Mucosa of descending colon (tissue), 3 donors: ENCODE measurements at regions not wholly inside any gene's neighbourhood (a gene's known extent, or its start where the extent isn't known, plus 50 kb on each side); places are given as distances from the start of the nearest gene placed in this dataset.
"Not testable (repeated sequence)": the region's sequence is repeated elsewhere in the genome, so short reads cannot be mapped to it uniquely, and the experiment has no call there.

ENCODE experiments used
- ATAC-seq: fragments of 200-7000 bp; cut with Tn5 transposase; one replicate; pipeline ENCODE4 v1.9.1; 2020; ENCODE audit warnings: mild to moderate bottlenecking, moderate library complexity
- DNase-seq, 3 donors: peaks; one replicate each; pipeline ENCODE4 v3.0.0-alpha.2; 2020
- H3K36me3 ChIP-seq: fragments of 200-600 bp; one replicate; pipeline ENCODE4 v1.8.0; 2021; ENCODE audit warnings: low read depth, mild to moderate bottlenecking
- H3K4me1 ChIP-seq: fragments of 200-600 bp; one replicate; pipeline ENCODE4 v1.8.0; 2021; ENCODE audit warnings: low read depth, mild to moderate bottlenecking
- H3K4me3 ChIP-seq: fragments of 200-600 bp; one replicate; pipeline ENCODE4 v1.8.0; 2021; ENCODE audit warnings: mild to moderate bottlenecking
- H3K9me3 ChIP-seq: fragments of 200-600 bp; one replicate; pipeline ENCODE4 v1.8.0; 2021; ENCODE audit warnings: mild to moderate bottlenecking
- intact Hi-C, 2 donors: fragments of 100-400 bp; cut with DNase I in 1 of 2; cut with micrococcal nuclease in 1 of 2; formaldehyde crosslinking; loops; one replicate each; pipeline versions ENCODE4 v1.11.0 to v1.11.1; 2022; cut with DNase I, micrococcal nuclease
- TF ChIP-seq, protein P1 (sequence below): fragments of 200-600 bp; IDR thresholded peaks from one replicate; pipeline ENCODE4 v1.8.0; 2022; ENCODE audit warnings: antibody characterized with exemption, mild to moderate bottlenecking
- donor health status: DM: no; HTN: no; CAD: no; lungs with moderate emphysema.
- donor health status: DM: no; HTN: no; CAD: no.
- donor health status: DM: no; HTN: yes; CAD: no.

DNA sequence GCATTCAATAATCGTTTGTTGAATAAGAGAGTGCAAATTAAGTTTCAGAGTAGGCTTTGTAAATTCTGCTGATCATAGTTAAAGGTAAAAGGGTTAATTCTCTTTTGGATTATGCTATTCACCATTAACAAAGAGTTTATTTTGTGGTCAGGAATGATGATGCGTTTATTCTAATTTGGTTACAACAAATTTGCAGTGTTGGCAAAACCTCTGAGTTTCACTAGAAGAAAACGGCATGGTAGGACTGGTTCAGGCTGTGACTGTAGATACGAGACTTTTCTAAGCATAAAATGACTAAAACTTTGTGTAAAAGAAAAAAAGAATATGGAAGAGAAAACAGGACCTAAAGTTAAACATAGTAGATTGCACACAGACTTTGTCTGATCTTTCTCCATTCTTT is 234.7 kb downstream of the TLR4 start:
- Histone ChIP-seq H3K9me3 (no peaks in the 10 kb centered on the region), H3K4me3 (no peak overlapping the region), H3K36me3 (no peaks in the 10 kb centered on the region), H3K4me1 (no peaks in the 10 kb centered on the region)
- ATAC-seq (no peak), DNase-seq (no peak)
- intact Hi-C loops, result no loop called here
- TF ChIP-seq, protein P1, sequence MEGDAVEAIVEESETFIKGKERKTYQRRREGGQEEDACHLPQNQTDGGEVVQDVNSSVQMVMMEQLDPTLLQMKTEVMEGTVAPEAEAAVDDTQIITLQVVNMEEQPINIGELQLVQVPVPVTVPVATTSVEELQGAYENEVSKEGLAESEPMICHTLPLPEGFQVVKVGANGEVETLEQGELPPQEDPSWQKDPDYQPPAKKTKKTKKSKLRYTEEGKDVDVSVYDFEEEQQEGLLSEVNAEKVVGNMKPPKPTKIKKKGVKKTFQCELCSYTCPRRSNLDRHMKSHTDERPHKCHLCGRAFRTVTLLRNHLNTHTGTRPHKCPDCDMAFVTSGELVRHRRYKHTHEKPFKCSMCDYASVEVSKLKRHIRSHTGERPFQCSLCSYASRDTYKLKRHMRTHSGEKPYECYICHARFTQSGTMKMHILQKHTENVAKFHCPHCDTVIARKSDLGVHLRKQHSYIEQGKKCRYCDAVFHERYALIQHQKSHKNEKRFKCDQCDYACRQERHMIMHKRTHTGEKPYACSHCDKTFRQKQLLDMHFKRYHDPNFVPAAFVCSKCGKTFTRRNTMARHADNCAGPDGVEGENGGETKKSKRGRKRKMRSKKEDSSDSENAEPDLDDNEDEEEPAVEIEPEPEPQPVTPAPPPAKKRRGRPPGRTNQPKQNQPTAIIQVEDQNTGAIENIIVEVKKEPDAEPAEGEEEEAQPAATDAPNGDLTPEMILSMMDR, result no peak

DNA sequence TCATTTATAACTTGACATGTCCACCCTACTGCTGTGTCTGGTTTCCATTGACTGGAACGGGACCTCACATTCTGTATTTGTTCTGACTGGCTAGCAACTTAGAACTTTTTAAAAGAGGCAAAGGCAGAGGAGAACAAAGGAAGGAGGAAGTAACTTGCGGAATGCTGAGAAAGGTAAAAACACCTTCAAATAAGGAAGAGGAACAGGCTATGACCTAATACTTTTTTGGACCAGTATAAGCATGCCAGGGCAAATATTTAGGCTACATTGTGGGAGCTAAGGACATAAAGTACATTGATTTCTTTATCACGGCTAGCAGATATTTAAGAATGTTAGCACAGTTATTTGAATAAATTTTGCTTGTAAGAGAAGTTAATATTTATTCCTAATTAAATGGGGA is 240.5 kb downstream of the TLR4 start:
- intact Hi-C loops, H3K4me1 ChIP-seq, DNase-seq, ATAC-seq, H3K4me3 ChIP-seq, H3K36me3 ChIP-seq, H3K9me3 ChIP-seq: not testable (repeated sequence)

DNA sequence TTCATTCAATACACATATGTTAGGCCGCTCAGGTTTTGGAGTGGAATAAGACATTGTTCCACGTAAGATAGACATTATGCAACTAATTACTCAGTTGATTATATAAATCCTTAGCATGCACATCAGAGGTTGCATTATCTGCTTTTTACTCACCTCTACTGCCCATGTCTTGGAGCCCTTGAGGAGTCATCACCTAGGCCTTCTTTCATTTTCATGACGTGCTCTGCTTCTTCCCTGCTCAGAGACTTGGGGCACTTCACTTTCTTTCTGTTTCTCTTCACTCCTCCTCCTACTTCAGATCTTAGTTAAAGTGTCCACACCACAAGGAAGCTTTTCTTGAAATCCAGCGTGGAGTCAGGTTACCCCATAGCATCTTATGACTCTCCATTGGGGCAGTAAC is 241.1 kb downstream of the TLR4 start:
- H3K9me3 ChIP-seq, result no peaks in the 10 kb centered on the region
- TF ChIP-seq, protein P1, result no peak
- ATAC-seq (no peak), DNase-seq (no peak)
- H3K4me1 ChIP-seq, result no peaks in the 10 kb centered on the region
- intact Hi-C loops, result no loop called here
- H3K4me3 ChIP-seq, result no peak overlapping the region
- no peaks in the 10 kb centered on the region for H3K36me3 ChIP-seq

DNA sequence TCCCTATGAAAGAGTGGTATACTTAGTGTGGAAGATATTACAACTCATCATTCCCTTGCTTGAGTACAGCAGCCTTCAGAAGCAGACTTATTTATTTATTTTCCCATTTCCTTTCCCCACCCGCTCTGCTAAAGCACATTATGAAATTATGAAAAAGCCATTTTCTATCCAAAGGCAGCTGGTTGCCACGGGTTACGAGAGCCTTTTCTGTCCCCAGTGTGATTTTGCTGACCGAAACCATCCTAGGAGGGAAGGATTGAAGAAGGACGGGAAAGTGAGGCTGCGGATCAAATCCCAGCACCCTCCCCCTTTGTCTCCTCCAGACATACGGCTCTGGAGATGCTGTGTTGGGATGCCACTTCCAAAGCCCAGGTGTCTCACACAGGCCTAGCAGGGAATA is 246.9 kb downstream of the TLR4 start:
- ATAC-seq, result no peak
- H3K4me3 ChIP-seq, result no peak overlapping the region
- no peak for DNase-seq
- intact Hi-C loops, result no loop called here
- no peaks in the 10 kb centered on the region for H3K36me3 ChIP-seq
- H3K4me1 ChIP-seq, result no peaks in the 10 kb centered on the region
- no peaks in the 10 kb centered on the region for H3K9me3 ChIP-seq
- TF ChIP-seq, protein P1, result no peak

DNA sequence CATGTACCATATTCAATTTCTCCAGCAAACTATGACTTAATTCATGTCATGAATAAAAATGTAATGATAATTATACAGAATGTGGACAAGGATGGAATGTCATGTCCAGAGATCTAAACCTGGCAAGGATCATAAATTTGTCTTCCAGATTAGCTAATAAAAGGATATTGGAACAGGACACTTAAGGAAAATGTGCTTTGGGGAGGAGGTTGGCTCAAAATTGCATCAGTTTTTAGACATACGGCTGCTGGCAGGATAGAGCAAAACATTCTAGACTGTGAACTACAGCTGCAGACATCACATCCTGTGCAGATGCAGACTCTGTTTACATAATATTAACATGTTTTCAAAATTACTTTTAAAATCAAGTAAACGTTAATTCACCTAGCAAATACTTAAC is 248.4 kb downstream of the TLR4 start:
- ATAC-seq, result no peak
- H3K9me3 ChIP-seq, result no peaks in the 10 kb centered on the region
- H3K4me1 ChIP-seq, result no peaks in the 10 kb centered on the region
- H3K36me3 ChIP-seq, result no peaks in the 10 kb centered on the region
- TF ChIP-seq, protein P1, result no peak
- no peak overlapping the region for H3K4me3 ChIP-seq
- intact Hi-C loops, result no loop called here
- no peak for DNase-seq

DNA sequence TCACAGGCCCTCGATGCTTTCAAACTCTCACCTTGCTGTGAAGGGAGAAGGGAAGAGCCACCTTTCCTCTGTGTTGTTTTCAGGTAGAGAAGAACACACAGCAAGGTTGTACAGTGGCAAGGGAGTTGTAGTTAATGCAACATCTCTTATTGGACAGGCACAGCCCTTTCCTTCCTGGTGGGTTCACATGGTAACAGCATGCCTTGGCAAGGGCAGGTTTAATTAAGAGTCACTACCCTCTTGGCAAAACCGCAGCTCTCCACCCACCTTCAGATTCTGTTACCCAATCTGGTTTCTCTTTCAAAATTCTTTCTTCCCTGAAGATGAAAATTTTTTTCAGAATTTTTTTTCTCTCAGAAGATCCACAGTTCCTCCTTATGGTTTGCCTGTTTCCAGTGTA is 253.1 kb downstream of the TLR4 start:
- ATAC-seq, result no peak
- H3K9me3 ChIP-seq, result no peaks in the 10 kb centered on the region
- intact Hi-C loops, result no loop called here
- DNase-seq, result no peak
- no peaks in the 10 kb centered on the region for H3K4me1 ChIP-seq
- H3K4me3 ChIP-seq, result no peak overlapping the region
- no peaks in the 10 kb centered on the region for H3K36me3 ChIP-seq
- TF ChIP-seq, protein P1, result no peak
